Esophagus squamous epithelium (tissue), 5 donors: ENCODE measurements at regions not wholly inside any gene's neighbourhood (a gene's known extent, or its start where the extent isn't known, plus 50 kb on each side); places are given as distances from the start of the nearest gene placed in this dataset.

Source experiments
- DNase-seq: peaks from one replicate; lab custom pipeline; 2025; lab: John Stamatoyannopoulos, UW
- H3K27ac ChIP-seq, 4 donors: fragments of 200-600 bp; sonication (generic); one replicate each; pipeline ENCODE4 v1.5.1; 2016 to 2019; ENCODE audit warnings: mild to moderate bottlenecking in 1 of 4
- H3K27me3 ChIP-seq, 4 donors: fragments of 200-600 bp; sonication (generic); 1 replicate in 3 of 4; 2 replicates in 1 of 4; pipeline versions ENCODE4 v1.5.1 to v1.6.0; 2017 to 2021; ENCODE audit warnings: antibody characterized with exemption in 1 of 4
- H3K36me3 ChIP-seq, 3 donors: fragments of 200-600 bp; sonication (generic); one replicate each; pipeline ENCODE4 v1.5.1; 2016 to 2019
- H3K4me1 ChIP-seq, 3 donors: fragments of 200-600 bp; sonication (generic); one replicate each; pipeline ENCODE4 v1.5.1; 2017 to 2019
- H3K4me3 ChIP-seq, 4 donors: fragments of 200-600 bp; sonication (generic); 1 replicate in 3 of 4; 2 replicates in 1 of 4; pipeline ENCODE4 v1.5.1; 2016 to 2019; ENCODE audit warnings: mild to moderate bottlenecking in 2 of 4, moderate library complexity in 1 of 4
- H3K9me3 ChIP-seq, 3 donors: fragments of 200-600 bp; sonication (generic); one replicate each; pipeline ENCODE4 v1.5.1; 2016 to 2019
- POLR2A ChIP-seq, 4 donors: fragments of 450-650 bp; IDR thresholded peaks; one replicate each; pipeline ENCODE4 v1.6.1; 2017; ENCODE audit warnings: antibody characterized with exemption in 4 of 4, mild to moderate bottlenecking in 4 of 4, moderate library complexity in 3 of 4
- WGBS, 2 donors: methylation state at CpG; one replicate each; pipeline ENCODE4 v1.1.5; 2018; 5-methylcytosine and 5-hydroxymethylcytosine counted together
- intact Hi-C: fragments of 100-400 bp; cut with DNase I; formaldehyde crosslinking; loops from one replicate; pipeline ENCODE4 v1.15.0; 2022
- TF ChIP-seq, protein P1 (sequence below), 6 experiments: fragments of 450-650 bp in 4 of 6; fragments of 200-600 bp in 2 of 6; sonication (generic) in 2 of 6; IDR thresholded peaks; one replicate each; pipeline ENCODE4 v1.5.1; 2016 to 2019; ENCODE audit warnings: antibody characterized with exemption in 6 of 6, mild to moderate bottlenecking in 4 of 6, moderate library complexity in 4 of 6
- donor health status: DM: yes; HTN: yes; CAD: no.

DNA sequence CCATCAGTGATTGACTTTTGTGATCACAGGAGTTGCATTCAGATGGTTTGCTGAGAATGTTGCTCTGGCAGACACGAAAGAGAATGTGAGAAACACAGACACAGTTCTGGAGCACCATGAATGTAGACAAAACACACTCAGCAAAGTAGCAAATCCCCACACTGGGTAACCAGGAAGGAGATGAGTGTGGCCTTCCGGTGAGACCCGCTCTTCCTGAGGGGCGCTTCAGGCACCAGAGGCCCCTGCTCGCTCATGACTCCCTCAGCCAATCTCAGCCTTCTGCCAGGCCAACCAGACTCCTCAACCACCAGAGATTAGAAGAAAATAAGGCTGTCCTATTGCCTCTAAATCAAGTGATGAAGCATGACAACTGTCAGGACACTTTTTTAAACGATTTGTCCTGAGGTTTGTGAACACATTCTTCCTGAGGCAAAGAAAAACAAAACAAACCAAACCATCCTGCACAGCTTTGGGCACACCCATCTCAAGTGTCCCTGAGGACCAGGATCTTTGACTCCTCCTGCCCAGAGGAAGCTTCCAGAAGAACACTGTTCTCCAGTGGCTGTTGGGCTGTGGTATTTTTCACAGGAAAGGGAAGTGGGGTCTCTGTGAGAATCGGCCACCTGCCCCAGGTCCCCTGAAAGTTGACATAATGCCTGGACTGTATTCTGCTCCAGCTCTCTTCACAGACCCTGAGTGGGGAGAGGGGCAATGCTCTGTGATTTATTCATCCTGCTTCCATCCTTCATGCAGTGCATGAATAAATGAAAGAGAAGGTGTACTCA lies 152.8 kb downstream of the BCL11A start:
- Histone ChIP-seq H3K27me3 (no peaks in the 10 kb centered on the region), H3K4me1 (no peaks in the 10 kb centered on the region), H3K4me3 (no peak overlapping the region), H3K27ac (no peak overlapping the region), H3K9me3 (no peaks in the 10 kb centered on the region), H3K36me3 (no peaks in the 10 kb centered on the region)
- TF ChIP-seq, protein P1, sequence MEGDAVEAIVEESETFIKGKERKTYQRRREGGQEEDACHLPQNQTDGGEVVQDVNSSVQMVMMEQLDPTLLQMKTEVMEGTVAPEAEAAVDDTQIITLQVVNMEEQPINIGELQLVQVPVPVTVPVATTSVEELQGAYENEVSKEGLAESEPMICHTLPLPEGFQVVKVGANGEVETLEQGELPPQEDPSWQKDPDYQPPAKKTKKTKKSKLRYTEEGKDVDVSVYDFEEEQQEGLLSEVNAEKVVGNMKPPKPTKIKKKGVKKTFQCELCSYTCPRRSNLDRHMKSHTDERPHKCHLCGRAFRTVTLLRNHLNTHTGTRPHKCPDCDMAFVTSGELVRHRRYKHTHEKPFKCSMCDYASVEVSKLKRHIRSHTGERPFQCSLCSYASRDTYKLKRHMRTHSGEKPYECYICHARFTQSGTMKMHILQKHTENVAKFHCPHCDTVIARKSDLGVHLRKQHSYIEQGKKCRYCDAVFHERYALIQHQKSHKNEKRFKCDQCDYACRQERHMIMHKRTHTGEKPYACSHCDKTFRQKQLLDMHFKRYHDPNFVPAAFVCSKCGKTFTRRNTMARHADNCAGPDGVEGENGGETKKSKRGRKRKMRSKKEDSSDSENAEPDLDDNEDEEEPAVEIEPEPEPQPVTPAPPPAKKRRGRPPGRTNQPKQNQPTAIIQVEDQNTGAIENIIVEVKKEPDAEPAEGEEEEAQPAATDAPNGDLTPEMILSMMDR (IDR thresholded peaks at IDR 0.05): no peak
- TF ChIP-seq POLR2A (IDR thresholded peaks at IDR 0.05): no peak
- DNase-seq: no peak
- intact Hi-C loops: no loop called here
- 58 to 59% methylated on average over 4 to 7 of the region's 7 CpGs for WGBS, 2 donors

DNA sequence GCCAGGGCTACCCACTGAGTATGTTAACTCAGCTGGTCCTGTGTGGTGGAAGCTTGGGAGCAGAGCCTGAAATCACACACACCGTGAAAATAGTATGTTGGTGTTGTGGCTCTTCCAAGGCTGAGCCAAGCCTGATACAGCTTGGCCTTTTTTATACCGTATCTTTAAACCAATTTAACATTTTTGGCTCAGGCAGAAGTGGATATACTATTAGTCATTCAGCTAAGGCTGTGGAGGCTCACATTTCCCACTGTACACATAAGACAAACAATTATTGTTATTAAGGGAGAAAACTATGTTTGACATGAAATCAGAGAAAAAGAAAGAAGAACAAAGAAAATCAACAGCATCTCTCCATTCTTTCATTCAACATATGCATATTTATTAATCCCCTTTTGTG lies 159.0 kb downstream of the BCL11A start:
- no peak overlapping the region for H3K4me3 ChIP-seq
- WGBS, 2 donors: 60% methylated on average over 2 of the region's 2 CpGs
- H3K27ac ChIP-seq: no peak overlapping the region
- peaks cover 0 to 26% (median 0%) of the 10 kb centered on the region in 3 donors for H3K4me1 ChIP-seq
- no peaks in the 10 kb centered on the region for H3K27me3 ChIP-seq
- intact Hi-C loops: no loop called here
- H3K36me3 ChIP-seq: no peaks in the 10 kb centered on the region
- H3K9me3 ChIP-seq: no peaks in the 10 kb centered on the region
- no peak for DNase-seq
- TF ChIP-seq, protein P1 (IDR thresholded peaks at IDR 0.05): no peak
- TF ChIP-seq POLR2A (IDR thresholded peaks at IDR 0.05): no peak

DNA sequence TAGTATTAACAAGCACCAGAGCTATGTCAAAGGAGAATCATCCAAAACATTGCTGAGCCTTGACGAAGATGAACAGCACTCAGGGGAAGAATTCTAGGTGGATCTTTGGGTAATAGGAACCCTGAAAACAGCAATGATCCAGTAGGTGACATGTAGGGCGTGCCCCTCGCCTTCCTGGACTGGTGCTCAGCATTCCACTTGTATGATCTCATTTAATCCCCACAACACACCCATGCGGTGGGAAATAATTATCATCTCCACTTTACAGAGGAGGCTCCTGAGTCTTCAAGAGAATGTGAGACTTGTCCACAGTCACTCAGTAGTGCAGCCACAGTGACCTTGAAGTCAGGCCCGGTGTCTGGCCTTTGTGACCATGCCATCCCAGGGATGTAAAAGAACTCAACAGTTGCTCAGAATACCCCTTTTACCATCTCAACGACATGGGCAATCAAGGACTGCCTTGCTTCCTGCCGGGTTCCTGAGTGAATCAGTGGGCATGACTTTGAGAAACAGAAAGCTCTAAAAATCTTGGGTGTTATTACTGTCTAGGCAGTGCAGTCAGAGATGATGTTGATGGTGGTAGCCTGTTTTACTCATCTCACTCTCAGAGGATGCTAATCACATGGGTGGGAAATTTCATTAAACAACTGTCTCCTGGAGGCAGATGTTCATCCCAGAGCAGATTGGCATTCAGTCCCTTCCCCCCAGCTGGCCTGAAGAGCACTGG lies 161.6 kb downstream of the BCL11A start:
- Histone ChIP-seq H3K27me3 (no peaks in the 10 kb centered on the region), H3K36me3 (no peaks in the 10 kb centered on the region), H3K9me3 (no peaks in the 10 kb centered on the region), H3K4me3 (no peak overlapping the region), H3K4me1 (peaks cover 0 to 26% (median 0%) of the 10 kb centered on the region in 3 donors), H3K27ac (peak overlapping the region in 1 of 4 donors; percentile 32)
- WGBS, 2 donors: 55 to 91% methylated on average over 4 to 5 of the region's 7 CpGs
- intact Hi-C loops: no loop called here
- TF ChIP-seq, protein P1 (IDR thresholded peaks at IDR 0.05): no peak
- TF ChIP-seq POLR2A (IDR thresholded peaks at IDR 0.05): no peak
- no peak for DNase-seq

DNA sequence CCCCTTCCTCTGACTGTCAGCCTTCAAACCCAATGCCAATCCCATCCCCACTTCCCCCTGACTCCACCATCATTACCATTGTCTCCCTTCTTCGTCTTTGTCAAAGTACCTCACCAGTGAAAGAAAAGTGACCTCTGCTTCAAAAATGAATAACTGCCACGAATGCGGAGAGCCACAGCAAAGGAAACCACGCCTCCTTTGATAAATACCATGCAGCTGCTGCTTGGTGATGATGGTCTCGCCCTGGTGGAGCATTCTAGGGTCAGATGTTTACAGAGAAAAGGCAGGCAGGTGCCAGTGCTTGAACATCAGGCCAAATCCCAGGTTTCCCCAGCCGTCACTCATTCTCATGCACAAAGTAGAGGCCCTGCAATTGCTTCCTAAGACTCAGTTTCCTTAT lies 162.2 kb downstream of the BCL11A start:
- H3K27ac ChIP-seq: peak overlapping the region in 1 of 4 donors; percentile 32
- TF ChIP-seq, protein P1 (IDR thresholded peaks at IDR 0.05): no peak
- TF ChIP-seq POLR2A (IDR thresholded peaks at IDR 0.05): no peak
- H3K4me1 ChIP-seq: peaks cover 0 to 26% (median 0%) of the 10 kb centered on the region in 3 donors
- no peak overlapping the region for H3K4me3 ChIP-seq
- no peak for DNase-seq
- no peaks in the 10 kb centered on the region for H3K9me3 ChIP-seq
- intact Hi-C loops: no loop called here
- H3K36me3 ChIP-seq: no peaks in the 10 kb centered on the region
- WGBS, 2 donors: 60 to 75% methylated on average over 4 to 6 of the region's 6 CpGs
- H3K27me3 ChIP-seq: no peaks in the 10 kb centered on the region

DNA sequence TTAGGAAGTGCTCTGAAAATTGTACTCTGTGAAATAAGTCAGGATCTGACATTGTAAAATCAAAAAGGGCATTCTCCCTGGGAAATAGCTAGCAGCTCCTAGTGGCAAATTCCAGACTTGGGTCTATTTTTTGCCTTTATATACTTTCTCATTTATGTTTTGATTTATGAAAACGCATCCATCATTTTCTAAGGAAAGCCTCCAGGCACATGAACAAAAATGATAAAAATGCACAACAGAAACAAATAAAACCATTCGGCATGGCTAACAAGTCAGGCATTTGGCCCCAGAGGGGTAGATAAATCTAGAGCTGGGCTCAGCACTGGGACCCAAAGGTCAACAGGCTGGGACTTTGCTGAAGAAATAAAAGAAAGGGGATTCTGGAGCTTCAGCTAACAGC lies 167.0 kb downstream of the BCL11A start:
- Histone ChIP-seq H3K4me1 (peaks cover 0 to 25% (median 3%) of the 10 kb centered on the region in 3 donors), H3K27ac (no peak overlapping the region), H3K4me3 (no peak overlapping the region), H3K36me3 (no peaks in the 10 kb centered on the region), H3K27me3 (peaks cover 0 to 3% (median 0%) of the 10 kb centered on the region in 4 donors), H3K9me3 (no peaks in the 10 kb centered on the region)
- intact Hi-C loops: no loop called here
- DNase-seq: no peak
- WGBS, 2 donors: 33 to 65% methylated on average over 2 of the region's 2 CpGs
- TF ChIP-seq, protein P1 (IDR thresholded peaks at IDR 0.05): no peak
- no peak for TF ChIP-seq POLR2A (IDR thresholded peaks at IDR 0.05)
